ENCODE measurements at regions not wholly inside any gene's neighbourhood (a gene's known extent, or its start where the extent isn't known, plus 50 kb on each side); places are given as distances from the start of the nearest gene placed in this dataset.

DNA sequence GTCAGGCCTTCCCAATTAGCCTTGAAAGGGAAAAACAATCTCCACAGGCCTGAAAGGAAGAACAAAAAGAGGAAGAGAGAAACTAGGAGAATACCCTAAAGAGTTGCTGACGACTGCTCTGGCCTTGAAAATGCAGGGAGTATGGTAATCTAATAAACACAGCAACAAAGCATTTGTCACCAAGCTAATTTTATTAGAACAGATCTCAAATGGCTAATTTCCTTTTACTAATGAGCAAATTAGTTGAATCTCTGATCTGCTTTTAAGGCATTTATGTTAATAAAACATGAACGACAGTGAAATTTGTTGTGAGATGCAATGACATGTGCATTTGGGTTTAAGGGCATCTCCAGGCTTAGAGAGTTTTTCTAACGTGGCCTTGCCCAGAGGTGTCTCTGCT lies 212.2 kb downstream of the BUD13 start:
- TF ChIP-seq, protein P1, sequence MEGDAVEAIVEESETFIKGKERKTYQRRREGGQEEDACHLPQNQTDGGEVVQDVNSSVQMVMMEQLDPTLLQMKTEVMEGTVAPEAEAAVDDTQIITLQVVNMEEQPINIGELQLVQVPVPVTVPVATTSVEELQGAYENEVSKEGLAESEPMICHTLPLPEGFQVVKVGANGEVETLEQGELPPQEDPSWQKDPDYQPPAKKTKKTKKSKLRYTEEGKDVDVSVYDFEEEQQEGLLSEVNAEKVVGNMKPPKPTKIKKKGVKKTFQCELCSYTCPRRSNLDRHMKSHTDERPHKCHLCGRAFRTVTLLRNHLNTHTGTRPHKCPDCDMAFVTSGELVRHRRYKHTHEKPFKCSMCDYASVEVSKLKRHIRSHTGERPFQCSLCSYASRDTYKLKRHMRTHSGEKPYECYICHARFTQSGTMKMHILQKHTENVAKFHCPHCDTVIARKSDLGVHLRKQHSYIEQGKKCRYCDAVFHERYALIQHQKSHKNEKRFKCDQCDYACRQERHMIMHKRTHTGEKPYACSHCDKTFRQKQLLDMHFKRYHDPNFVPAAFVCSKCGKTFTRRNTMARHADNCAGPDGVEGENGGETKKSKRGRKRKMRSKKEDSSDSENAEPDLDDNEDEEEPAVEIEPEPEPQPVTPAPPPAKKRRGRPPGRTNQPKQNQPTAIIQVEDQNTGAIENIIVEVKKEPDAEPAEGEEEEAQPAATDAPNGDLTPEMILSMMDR (IDR thresholded peaks at IDR 0.05 in 4 of 5, conservative IDR thresholded peaks at IDR 0.05 in 1 of 5), result no peak
- no peak for TF ChIP-seq POLR2A (IDR thresholded peaks at IDR 0.05)

Measured in gastrocnemius medialis (tissue), 4 donors.